Vagina (tissue), 2 donors: ENCODE measurements at regions not wholly inside any gene's neighbourhood (a gene's known extent, or its start where the extent isn't known, plus 50 kb on each side); places are given as distances from the start of the nearest gene placed in this dataset.

Source experiments
- DNase-seq, 2 donors: peaks; one replicate each; pipeline ENCODE4 v3.0.0-alpha.2; 2017; ENCODE audit errors: extremely low spot score in 2 of 2
- H3K27ac ChIP-seq: fragments of 200-600 bp; sonication (generic); one replicate; pipeline ENCODE4 v1.5.1; 2019
- H3K27me3 ChIP-seq: fragments of 200-600 bp; sonication (generic); one replicate; pipeline ENCODE4 v1.5.1; 2019
- H3K36me3 ChIP-seq, 2 donors: fragments of 200-600 bp; sonication (generic); one replicate each; pipeline ENCODE4 v1.5.1; 2017 to 2019
- H3K4me1 ChIP-seq: fragments of 200-600 bp; sonication (generic); one replicate; pipeline ENCODE4 v1.5.1; 2019
- H3K4me3 ChIP-seq, 2 donors: fragments of 200-600 bp; sonication (generic); 1 replicate in 1 of 2; 2 replicates in 1 of 2; pipeline ENCODE4 v1.5.1; 2016 to 2019
- H3K9me3 ChIP-seq: fragments of 200-600 bp; sonication (generic); one replicate; pipeline ENCODE4 v1.5.1; 2019
- POLR2A ChIP-seq, 2 donors: fragments of 450-650 bp; IDR thresholded peaks; one replicate each; pipeline ENCODE4 v1.6.1; 2017; ENCODE audit warnings: antibody characterized with exemption in 2 of 2, mild to moderate bottlenecking in 2 of 2, moderate library complexity in 2 of 2
- POLR2AphosphoS5 ChIP-seq, 2 donors: sonication (generic); formaldehyde crosslinking; IDR thresholded peaks; one replicate each; pipeline ENCODE4 v1.9.0; 2017; ENCODE audit warnings: antibody characterized with exemption in 2 of 2, mild to moderate bottlenecking in 2 of 2, low read depth in 1 of 2; ENCODE audit not compliant: insufficient read depth in 1 of 2
- intact Hi-C: fragments of 100-400 bp; cut with DNase I; formaldehyde crosslinking; loops from one replicate; pipeline ENCODE4 v1.15.1; 2023
- TF ChIP-seq, protein P1 (sequence below), 3 experiments: fragments of 450-650 bp in 2 of 3; fragments of 200-600 bp in 1 of 3; sonication (generic) in 1 of 3; IDR thresholded peaks; one replicate each; pipeline ENCODE4 v1.5.1; 2017 to 2019; ENCODE audit warnings: antibody characterized with exemption in 3 of 3, mild to moderate bottlenecking in 2 of 3, moderate library complexity in 2 of 3

DNA sequence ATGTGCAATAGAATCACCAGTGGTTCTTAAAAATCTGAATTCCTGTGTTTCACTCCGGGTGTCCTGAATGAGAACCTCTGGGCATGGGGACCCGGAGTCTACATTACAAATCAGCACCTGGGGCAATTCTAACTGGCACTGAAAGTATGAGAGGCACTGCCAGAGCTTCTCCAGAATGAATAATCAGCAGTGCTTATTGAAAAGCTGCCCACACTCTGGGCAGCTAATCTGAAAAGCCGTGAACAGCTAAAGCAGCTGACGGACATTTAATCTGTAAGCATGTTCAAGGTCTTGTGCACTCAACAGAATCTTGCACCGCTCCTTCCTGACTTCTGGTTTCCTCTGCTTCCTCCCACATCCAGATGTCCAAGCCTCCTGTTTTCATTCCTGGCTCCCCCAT is 113.3 kb upstream of the KIF5B start:
- H3K36me3 ChIP-seq, result no peaks in the 10 kb centered on the region
- no peaks in the 10 kb centered on the region for H3K9me3 ChIP-seq
- DNase-seq, result no peak
- no peaks in the 10 kb centered on the region for H3K27me3 ChIP-seq
- no peak overlapping the region for H3K4me3 ChIP-seq
- intact Hi-C loops, result no loop called here
- no peaks in the 10 kb centered on the region for H3K4me1 ChIP-seq
- H3K27ac ChIP-seq, result no peak overlapping the region
- TF ChIP-seq POLR2A (IDR thresholded peaks at IDR 0.05), result no peak
- no peak for TF ChIP-seq POLR2AphosphoS5 (IDR thresholded peaks at IDR 0.05; ENCODE audit: insufficient read depth in 1 of 2, low read depth in 1 of 2)

DNA sequence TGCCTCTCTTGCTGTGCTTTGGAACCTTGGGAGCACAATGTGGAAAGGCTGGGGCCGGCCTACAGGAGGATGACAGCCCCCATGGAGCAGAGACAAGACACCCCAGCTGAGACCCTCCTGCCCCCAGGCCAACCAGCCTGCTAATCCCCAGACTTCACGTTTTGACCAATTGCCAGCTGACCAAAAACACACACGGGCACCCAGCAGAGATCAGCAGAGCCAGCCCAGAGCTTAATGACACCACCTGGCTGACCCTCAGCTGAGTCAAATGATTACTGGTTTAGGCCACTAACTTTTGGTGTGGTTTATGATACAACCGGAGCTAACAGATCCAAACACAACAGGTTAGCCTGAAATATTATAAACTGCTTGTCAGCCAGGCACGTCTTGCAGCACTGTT is 111.2 kb upstream of the KIF5B start:
- H3K36me3 ChIP-seq, result no peaks in the 10 kb centered on the region

DNA sequence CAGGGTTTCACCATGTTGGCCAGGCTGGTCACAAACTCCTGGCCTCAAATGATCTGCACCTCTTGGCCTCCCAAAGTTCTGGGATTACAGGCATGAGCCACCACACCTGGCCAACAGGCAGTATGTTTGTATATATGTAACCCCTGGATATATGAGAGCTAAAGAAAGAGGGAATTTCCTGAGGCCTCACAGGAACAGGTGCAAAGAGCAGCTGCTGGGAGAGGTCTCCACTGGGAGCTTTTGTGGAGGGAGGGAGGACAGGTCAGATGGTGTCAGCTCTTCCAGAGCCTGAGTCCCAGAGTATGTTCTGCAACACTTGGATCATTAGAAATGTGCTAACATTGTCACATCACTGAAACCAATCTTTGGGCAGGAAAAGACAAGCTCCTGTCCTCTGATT is 110.1 kb upstream of the KIF5B start:
- intact Hi-C loops, result no loop called here
- H3K4me1 ChIP-seq, result no peaks in the 10 kb centered on the region

More for the DNA sequence above, 111.2 kb upstream of the KIF5B start:
- Histone ChIP-seq H3K9me3 (no peaks in the 10 kb centered on the region), H3K4me3 (no peak overlapping the region), H3K27ac (no peak overlapping the region), H3K4me1 (no peaks in the 10 kb centered on the region), H3K27me3 (no peaks in the 10 kb centered on the region)
- DNase-seq, result no peak
- TF ChIP-seq POLR2AphosphoS5 (IDR thresholded peaks at IDR 0.05; ENCODE audit: insufficient read depth in 1 of 2, low read depth in 1 of 2) (no peak), POLR2A (IDR thresholded peaks at IDR 0.05) (no peak)
- TF ChIP-seq, protein P1, sequence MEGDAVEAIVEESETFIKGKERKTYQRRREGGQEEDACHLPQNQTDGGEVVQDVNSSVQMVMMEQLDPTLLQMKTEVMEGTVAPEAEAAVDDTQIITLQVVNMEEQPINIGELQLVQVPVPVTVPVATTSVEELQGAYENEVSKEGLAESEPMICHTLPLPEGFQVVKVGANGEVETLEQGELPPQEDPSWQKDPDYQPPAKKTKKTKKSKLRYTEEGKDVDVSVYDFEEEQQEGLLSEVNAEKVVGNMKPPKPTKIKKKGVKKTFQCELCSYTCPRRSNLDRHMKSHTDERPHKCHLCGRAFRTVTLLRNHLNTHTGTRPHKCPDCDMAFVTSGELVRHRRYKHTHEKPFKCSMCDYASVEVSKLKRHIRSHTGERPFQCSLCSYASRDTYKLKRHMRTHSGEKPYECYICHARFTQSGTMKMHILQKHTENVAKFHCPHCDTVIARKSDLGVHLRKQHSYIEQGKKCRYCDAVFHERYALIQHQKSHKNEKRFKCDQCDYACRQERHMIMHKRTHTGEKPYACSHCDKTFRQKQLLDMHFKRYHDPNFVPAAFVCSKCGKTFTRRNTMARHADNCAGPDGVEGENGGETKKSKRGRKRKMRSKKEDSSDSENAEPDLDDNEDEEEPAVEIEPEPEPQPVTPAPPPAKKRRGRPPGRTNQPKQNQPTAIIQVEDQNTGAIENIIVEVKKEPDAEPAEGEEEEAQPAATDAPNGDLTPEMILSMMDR (IDR thresholded peaks at IDR 0.05), result no peak
- intact Hi-C loops, result no loop called here

DNA sequence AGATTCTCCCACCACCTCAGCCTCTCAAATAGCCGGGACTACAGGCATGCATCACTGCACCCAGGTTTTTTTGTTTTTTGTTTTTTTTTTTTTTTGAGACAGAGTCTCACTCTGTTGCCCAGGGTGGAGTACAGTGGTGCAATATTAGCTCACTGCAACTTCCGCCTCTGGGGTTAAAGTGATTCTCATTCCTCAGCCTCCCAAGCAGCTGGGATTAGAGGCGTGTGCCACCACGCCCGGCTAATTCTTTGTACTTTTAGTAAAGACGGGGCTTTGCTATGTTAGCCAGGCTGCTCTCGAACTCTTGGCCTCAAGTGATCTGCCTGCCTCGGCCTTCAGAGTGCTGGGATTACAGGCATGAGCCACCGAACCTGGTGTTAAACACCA is 107.5 kb upstream of the KIF5B start:
- no peak for DNase-seq
- TF ChIP-seq POLR2AphosphoS5 (IDR thresholded peaks at IDR 0.05; ENCODE audit: insufficient read depth in 1 of 2, low read depth in 1 of 2) (no peak), POLR2A (IDR thresholded peaks at IDR 0.05) (no peak)
- TF ChIP-seq, protein P1 (IDR thresholded peaks at IDR 0.05), result no peak
- no peaks in the 10 kb centered on the region for H3K9me3 ChIP-seq
- no peaks in the 10 kb centered on the region for H3K4me1 ChIP-seq
- no peaks in the 10 kb centered on the region for H3K27me3 ChIP-seq
- H3K36me3 ChIP-seq, result no peaks in the 10 kb centered on the region
- no peak overlapping the region for H3K4me3 ChIP-seq
- no peak overlapping the region for H3K27ac ChIP-seq
- intact Hi-C loops, result no loop called here

More for the DNA sequence above, 110.1 kb upstream of the KIF5B start:
- Histone ChIP-seq H3K9me3 (no peaks in the 10 kb centered on the region), H3K36me3 (no peaks in the 10 kb centered on the region), H3K27me3 (no peaks in the 10 kb centered on the region), H3K27ac (no peak overlapping the region), H3K4me3 (no peak overlapping the region)
- DNase-seq, result no peak
- TF ChIP-seq POLR2AphosphoS5 (IDR thresholded peaks at IDR 0.05; ENCODE audit: insufficient read depth in 1 of 2, low read depth in 1 of 2), result no peak

DNA sequence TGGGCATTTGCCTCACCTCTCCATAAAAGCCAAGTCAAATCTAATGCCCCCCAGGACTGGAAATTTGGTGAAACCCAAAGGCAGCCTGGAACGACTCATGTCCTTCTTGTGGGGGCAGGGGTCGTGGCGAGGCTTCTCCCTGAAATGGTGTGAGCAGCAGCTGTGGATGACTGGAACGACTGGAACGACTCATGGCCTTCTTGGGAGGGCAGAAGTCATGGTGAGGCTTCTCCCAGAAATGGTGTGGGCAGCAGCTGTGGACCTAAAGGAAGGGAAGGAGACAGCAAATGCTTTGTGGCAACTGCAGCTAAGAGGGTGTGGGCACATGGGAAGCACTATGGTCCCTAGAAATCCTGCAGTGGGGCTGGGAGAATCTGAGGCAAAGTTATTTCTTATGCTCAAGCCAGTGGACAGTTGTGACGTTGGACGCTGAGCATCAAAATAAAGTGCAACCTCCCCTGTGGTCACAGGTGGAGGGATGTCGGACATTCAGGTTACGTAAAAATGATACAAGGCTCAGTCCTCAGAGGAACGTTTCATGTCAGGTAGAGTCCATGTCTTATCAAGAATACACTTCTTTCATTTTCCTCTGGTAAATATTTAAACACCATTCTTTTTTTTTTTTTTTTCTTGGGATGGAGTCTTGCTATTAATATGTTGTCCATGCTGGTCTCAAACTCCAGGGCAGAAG is 107.0 kb upstream of the KIF5B start:
- Histone ChIP-seq H3K9me3 (no peaks in the 10 kb centered on the region), H3K27ac (no peak overlapping the region), H3K27me3 (no peaks in the 10 kb centered on the region), H3K4me3 (no peak overlapping the region), H3K36me3 (no peaks in the 10 kb centered on the region), H3K4me1 (no peaks in the 10 kb centered on the region)
- TF ChIP-seq, protein P1 (IDR thresholded peaks at IDR 0.05), result no peak
- TF ChIP-seq POLR2AphosphoS5 (IDR thresholded peaks at IDR 0.05; ENCODE audit: insufficient read depth in 1 of 2, low read depth in 1 of 2) (no peak), POLR2A (IDR thresholded peaks at IDR 0.05) (no peak)
- intact Hi-C loops, result no loop called here
- DNase-seq, result no peak

DNA sequence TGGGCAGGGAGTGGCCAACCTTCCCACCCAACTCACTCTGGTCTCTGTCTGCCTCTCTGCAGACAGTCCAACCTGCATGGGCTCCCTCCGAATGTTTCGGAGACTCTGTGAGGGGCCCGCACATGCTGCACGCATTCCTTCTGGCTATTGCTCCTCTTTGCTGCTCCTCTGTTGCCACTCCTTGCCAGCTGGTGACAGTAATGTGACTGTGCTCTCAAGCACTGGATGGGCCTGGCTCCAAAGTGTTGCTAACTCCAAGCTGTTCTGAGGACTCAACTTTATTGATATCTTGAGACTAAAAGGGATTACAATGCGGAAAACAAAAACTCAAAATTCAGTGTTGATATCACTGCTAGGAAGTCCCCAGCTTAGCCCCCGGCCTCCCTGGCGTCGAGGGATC is 105.4 kb upstream of the KIF5B start:
- TF ChIP-seq, protein P1 (IDR thresholded peaks at IDR 0.05), result no peak
- TF ChIP-seq POLR2AphosphoS5 (IDR thresholded peaks at IDR 0.05; ENCODE audit: insufficient read depth in 1 of 2, low read depth in 1 of 2) (no peak), POLR2A (IDR thresholded peaks at IDR 0.05) (no peak)
- intact Hi-C loops, result no loop called here
- Histone ChIP-seq H3K4me3 (no peak overlapping the region), H3K27me3 (no peaks in the 10 kb centered on the region), H3K36me3 (no peaks in the 10 kb centered on the region), H3K9me3 (no peaks in the 10 kb centered on the region), H3K4me1 (no peaks in the 10 kb centered on the region), H3K27ac (no peak overlapping the region)
- no peak for DNase-seq
